Upper lobe of right lung (tissue), 1 donor: ENCODE measurements at regions not wholly inside any gene's neighbourhood (a gene's known extent, or its start where the extent isn't known, plus 50 kb on each side); places are given as distances from the start of the nearest gene placed in this dataset.
"Not testable (repeated sequence)": the region's sequence is repeated elsewhere in the genome, so short reads cannot be mapped to it uniquely, and the experiment has no call there.

Experiments used
- ATAC-seq: fragments of 200-7000 bp; cut with Tn5 transposase; one replicate; pipeline ENCODE4 v1.9.1; 2020; ENCODE audit warnings: mild to moderate bottlenecking, moderate library complexity
- DNase-seq: peaks from one replicate; pipeline ENCODE4 v3.0.0-alpha.2; 2020
- H3K27ac ChIP-seq: fragments of 200-600 bp; one replicate; pipeline ENCODE4 v1.8.0; 2022
- H3K27me3 ChIP-seq: fragments of 200-600 bp; one replicate; pipeline ENCODE4 v1.8.0; 2022; ENCODE audit warnings: mild to moderate bottlenecking
- H3K36me3 ChIP-seq: fragments of 200-600 bp; one replicate; pipeline ENCODE4 v1.8.0; 2022
- H3K4me1 ChIP-seq: fragments of 200-600 bp; one replicate; pipeline ENCODE4 v1.8.0; 2022
- H3K4me3 ChIP-seq: fragments of 200-600 bp; one replicate; pipeline ENCODE4 v1.8.0; 2022; ENCODE audit warnings: mild to moderate bottlenecking
- H3K9me3 ChIP-seq: fragments of 200-600 bp; one replicate; pipeline ENCODE4 v1.8.0; 2022
- intact Hi-C: fragments of 100-400 bp; cut with DNase I; formaldehyde crosslinking; loops from one replicate; pipeline ENCODE4 v1.11.0; 2022
- TF ChIP-seq, protein P1 (sequence below): fragments of 200-600 bp; IDR thresholded peaks from one replicate; pipeline ENCODE4 v1.8.0; 2022; ENCODE audit warnings: antibody characterized with exemption
- donor health status: DM: no; HTN: yes; CAD: no; lungs with severe emphysema.

DNA sequence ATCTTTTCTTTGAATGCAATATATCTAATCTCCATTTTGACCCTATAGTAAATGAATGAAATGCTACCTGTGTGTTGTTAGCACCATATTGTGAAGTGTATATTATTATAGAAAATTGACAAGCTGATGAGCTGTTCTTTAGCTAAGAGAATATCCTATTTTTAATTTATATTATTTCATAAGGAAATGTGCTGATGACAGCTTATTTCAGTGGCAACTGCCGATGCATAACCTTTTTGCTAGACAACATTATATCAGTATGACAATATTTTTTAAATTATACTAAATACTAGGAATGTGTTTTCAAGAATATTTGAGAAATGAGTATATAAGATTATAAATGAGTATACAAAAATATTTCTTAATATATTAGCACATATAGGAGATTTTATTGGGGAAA lies 573.1 kb downstream of the ZNF608 start:
- ATAC-seq (no peak), DNase-seq (no peak)
- Histone ChIP-seq H3K27ac (no peak overlapping the region), H3K4me1 (no peaks in the 10 kb centered on the region), H3K36me3 (no peaks in the 10 kb centered on the region), H3K4me3 (no peak overlapping the region), H3K27me3 (no peaks in the 10 kb centered on the region), H3K9me3 (peaks cover 10% of the 10 kb centered on the region)
- TF ChIP-seq, protein P1, sequence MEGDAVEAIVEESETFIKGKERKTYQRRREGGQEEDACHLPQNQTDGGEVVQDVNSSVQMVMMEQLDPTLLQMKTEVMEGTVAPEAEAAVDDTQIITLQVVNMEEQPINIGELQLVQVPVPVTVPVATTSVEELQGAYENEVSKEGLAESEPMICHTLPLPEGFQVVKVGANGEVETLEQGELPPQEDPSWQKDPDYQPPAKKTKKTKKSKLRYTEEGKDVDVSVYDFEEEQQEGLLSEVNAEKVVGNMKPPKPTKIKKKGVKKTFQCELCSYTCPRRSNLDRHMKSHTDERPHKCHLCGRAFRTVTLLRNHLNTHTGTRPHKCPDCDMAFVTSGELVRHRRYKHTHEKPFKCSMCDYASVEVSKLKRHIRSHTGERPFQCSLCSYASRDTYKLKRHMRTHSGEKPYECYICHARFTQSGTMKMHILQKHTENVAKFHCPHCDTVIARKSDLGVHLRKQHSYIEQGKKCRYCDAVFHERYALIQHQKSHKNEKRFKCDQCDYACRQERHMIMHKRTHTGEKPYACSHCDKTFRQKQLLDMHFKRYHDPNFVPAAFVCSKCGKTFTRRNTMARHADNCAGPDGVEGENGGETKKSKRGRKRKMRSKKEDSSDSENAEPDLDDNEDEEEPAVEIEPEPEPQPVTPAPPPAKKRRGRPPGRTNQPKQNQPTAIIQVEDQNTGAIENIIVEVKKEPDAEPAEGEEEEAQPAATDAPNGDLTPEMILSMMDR: no peak
- intact Hi-C loops: no loop called here

DNA sequence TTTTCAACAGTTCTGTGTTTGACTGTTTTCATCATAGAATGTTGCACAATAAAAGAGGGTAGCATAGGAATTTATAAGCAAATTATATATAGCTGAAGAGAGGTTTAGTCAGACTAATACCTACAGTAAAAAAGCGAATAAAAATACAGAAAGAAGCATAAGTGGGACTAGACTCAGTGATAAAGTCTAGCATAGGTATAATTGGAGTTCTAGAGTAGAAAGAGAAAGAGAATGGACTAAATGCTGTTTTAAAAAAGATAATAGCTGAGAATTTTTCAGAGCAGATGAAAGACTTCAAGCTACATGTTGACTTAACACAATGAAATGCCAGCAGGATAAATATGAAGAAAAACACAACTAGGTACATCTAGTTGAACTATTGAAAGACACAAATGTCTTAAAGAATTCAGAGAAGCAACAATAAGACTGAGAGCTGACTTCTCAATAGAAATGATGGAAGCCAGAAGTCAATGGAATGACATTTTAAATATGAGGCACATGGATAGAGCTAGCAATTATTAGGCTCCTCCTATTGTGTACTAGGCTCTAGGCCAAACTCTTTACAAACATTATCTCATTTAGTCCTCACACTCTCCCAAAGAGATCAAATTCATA lies 573.9 kb downstream of the ZNF608 start:
- no peak overlapping the region for H3K4me3 ChIP-seq
- TF ChIP-seq, protein P1: no peak
- H3K4me1 ChIP-seq: no peaks in the 10 kb centered on the region
- intact Hi-C loops: no loop called here
- no peak for DNase-seq
- H3K27me3 ChIP-seq: no peaks in the 10 kb centered on the region
- peaks cover 10% of the 10 kb centered on the region for H3K9me3 ChIP-seq
- no peak overlapping the region for H3K27ac ChIP-seq
- no peak for ATAC-seq
- no peaks in the 10 kb centered on the region for H3K36me3 ChIP-seq

DNA sequence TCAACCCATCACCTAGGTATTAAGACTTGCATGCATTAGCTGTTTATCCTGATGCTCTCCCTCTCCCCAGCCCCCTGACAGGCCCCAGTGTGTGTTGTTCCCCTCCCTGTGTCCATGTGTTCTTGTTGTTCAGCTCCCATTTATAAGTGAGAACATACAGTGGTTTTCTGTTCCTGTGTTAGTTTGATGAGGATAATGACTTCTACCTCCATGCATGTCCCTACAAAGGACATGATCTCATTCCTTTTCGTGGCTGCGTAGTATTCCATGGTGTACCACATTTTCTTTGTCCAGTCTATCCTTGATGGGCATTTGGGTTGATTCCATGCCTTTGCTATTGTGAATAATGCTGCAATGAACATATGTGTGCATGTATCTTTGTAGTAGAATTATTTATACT lies 578.3 kb downstream of the ZNF608 start:
- H3K36me3 ChIP-seq, ATAC-seq, intact Hi-C loops, H3K4me3 ChIP-seq, DNase-seq, H3K4me1 ChIP-seq, H3K27ac ChIP-seq, H3K27me3 ChIP-seq: not testable (repeated sequence)
- H3K9me3 ChIP-seq: peaks cover 10% of the 10 kb centered on the region

DNA sequence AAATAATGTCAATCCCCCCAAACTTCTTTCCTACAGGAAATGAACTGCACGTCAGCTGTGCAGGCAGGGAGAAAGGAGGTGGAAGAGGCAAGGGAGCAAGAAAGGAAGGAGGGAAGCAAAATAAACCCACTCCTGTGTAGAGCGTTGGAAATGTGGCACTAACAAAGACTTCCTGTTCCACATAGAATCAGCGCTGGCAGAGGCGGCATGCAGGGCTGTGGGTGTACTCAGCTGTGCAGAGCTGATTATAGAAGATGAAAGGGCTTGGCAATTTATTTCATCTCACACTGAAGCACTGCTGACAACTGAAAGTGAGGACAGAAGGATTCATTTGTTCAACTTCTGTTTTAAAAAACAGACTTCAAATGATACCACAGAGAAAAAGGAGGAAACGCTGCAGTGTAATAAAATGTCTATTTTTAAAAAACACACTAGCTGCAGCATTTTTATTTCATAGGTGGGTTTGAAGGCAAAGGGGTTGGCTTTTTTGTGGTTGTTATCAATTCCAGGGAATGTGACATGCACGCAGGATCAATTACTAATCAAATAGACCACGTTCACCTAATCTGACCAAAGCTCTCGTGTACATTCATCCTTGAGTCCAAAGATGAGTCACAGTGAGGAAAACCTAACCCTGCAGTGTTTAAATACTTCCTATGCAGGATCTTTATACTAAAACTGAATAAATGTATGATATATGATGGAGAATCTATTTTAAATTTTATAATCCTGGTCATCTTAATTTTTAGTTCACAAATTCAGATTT lies 583.5 kb downstream of the ZNF608 start:
- ATAC-seq (peak; percentile 25), DNase-seq (no peak)
- intact Hi-C loops: no loop called here
- Histone ChIP-seq H3K4me1 (peaks cover 5% of the 10 kb centered on the region), H3K9me3 (no peaks in the 10 kb centered on the region), H3K27ac (no peak overlapping the region), H3K27me3 (no peaks in the 10 kb centered on the region), H3K36me3 (no peaks in the 10 kb centered on the region), H3K4me3 (no peak overlapping the region)
- TF ChIP-seq, protein P1: no peak

DNA sequence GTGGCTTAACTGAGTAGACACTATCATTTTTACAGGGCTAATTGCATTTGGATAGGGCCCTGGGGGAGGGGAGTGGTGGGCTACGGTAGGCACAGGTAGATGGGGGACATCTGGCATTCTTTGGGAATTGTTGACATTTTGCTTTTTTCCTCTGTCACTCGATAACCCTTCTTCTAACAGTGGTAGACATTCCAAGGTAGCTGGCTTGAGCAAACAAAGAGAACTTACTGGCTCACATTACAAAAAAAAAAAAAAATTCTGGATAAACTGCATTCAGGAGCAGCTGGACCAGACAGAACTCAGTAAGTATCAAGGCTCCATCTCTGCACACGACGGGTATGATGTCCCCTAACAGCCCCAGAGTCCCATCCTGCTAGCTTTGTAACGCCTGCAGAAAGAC lies 585.2 kb downstream of the ZNF608 start:
- no peaks in the 10 kb centered on the region for H3K27me3 ChIP-seq
- no peak for ATAC-seq
- TF ChIP-seq, protein P1: no peak
- no peak overlapping the region for H3K27ac ChIP-seq
- intact Hi-C loops: no loop called here
- H3K36me3 ChIP-seq: no peaks in the 10 kb centered on the region
- no peak for DNase-seq
- H3K4me3 ChIP-seq: no peak overlapping the region
- peaks cover 13% of the 10 kb centered on the region for H3K4me1 ChIP-seq
- no peaks in the 10 kb centered on the region for H3K9me3 ChIP-seq

DNA sequence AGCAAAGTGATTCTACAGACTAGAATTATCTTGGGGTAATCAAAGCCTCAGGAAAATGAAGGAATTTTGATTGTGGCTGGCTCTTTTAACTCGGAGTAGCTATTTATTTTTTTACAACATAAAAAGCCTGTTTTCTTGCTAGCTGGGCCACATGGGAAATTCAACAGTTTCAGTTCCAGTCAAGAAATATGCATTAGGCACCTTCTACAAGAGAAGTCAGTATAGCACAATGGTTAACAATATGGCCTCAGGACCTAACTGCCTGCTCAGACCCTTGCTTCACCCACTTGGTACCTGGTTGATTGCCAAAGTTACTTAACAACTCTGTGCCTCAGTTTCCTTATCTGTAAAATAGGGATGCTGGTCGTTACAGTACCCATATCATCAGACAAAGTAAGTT lies 586.2 kb downstream of the ZNF608 start:
- ATAC-seq (no peak), DNase-seq (no peak)
- peaks cover 4% of the 10 kb centered on the region for H3K9me3 ChIP-seq

More for the DNA sequence above, 586.2 kb downstream of the ZNF608 start:
- intact Hi-C loops: no loop called here
- no peaks in the 10 kb centered on the region for H3K36me3 ChIP-seq
- no peak overlapping the region for H3K4me3 ChIP-seq
- no peak overlapping the region for H3K27ac ChIP-seq
- H3K4me1 ChIP-seq: peaks cover 13% of the 10 kb centered on the region
- H3K27me3 ChIP-seq: no peaks in the 10 kb centered on the region
- TF ChIP-seq, protein P1: no peak
